CD4-positive, alpha-beta T cell (primary cell): ENCODE measurements at regions not wholly inside any gene's neighbourhood (a gene's known extent, or its start where the extent isn't known, plus 50 kb on each side); places are given as distances from the start of the nearest gene placed in this dataset.

Experiments used
- ATAC-seq: fragments of 200-7000 bp; cut with Tn5 transposase; one replicate; pipeline ENCODE4 v1.10.0; 2022; ENCODE audit warnings: mild to moderate bottlenecking; ENCODE audit not compliant: poor library complexity
- CTCF ChIA-PET: fragments of 350-600 bp; sonication (Branson Sonifier 250); formaldehyde crosslinking; loops from one replicate; lab custom pipeline; 2021; ENCODE audit warnings: antibody characterized with exemption, inconsistent platforms; lab: Charles Lee
- POLR2A ChIA-PET: fragments of 350-600 bp; sonication (Branson Sonifier 250); formaldehyde crosslinking; loops from one replicate; lab custom pipeline; 2021; ENCODE audit warnings: antibody characterized with exemption, inconsistent platforms; lab: Charles Lee
- DNase-seq, 14 experiments: peaks; one replicate each; pipeline ENCODE4 v3.0.0-alpha.2; 2013 to 2020; ENCODE audit warnings: mixed read lengths in 2 of 14
- H3K27ac ChIP-seq, 2 donors: one replicate each; pipeline versions ENCODE4 v1.5.1 to v1.7.0; 2013; ENCODE audit warnings: low read length in 2 of 2, low read depth in 1 of 2, mild to moderate bottlenecking in 1 of 2
- H3K27me3 ChIP-seq, 2 experiments: 1 replicate in 1 of 2; 2 replicates in 1 of 2; pipeline versions ENCODE4 v1.6.1 to v1.7.0; 2013; ENCODE audit warnings: low read length in 2 of 2, control low read depth in 1 of 2, mild to moderate bottlenecking in 1 of 2, moderate library complexity in 1 of 2; ENCODE audit not compliant: insufficient read depth in 2 of 2, control insufficient read depth in 1 of 2
- H3K36me3 ChIP-seq: one replicate; pipeline ENCODE4 v1.6.1; 2013; ENCODE audit warnings: low read length, control low read depth; ENCODE audit not compliant: insufficient read depth
- H3K4me1 ChIP-seq: one replicate; pipeline ENCODE4 v1.6.1; 2013; ENCODE audit warnings: low read length, control low read depth; ENCODE audit not compliant: insufficient read depth
- H3K4me3 ChIP-seq: one replicate; pipeline ENCODE4 v1.5.1; 2013; ENCODE audit warnings: mild to moderate bottlenecking, low read length, moderate library complexity
- H3K9me3 ChIP-seq, 2 experiments: 1 replicate in 1 of 2; 2 replicates in 1 of 2; pipeline versions ENCODE4 v1.6.1 to v1.7.0; 2013; ENCODE audit warnings: low read length in 2 of 2, mild to moderate bottlenecking in 2 of 2, control low read depth in 1 of 2, moderate library complexity in 1 of 2; ENCODE audit not compliant: control insufficient read depth in 1 of 2, insufficient read depth in 1 of 2
- H3K27ac Mint-ChIP-seq: one replicate; pipeline ENCODE4 v1.8.0; 2020; ENCODE audit warnings: mixed read lengths
- H3K27me3 Mint-ChIP-seq: one replicate; pipeline ENCODE4 v1.8.0; 2021; ENCODE audit warnings: mixed read lengths
- H3K36me3 Mint-ChIP-seq: one replicate; pipeline ENCODE4 v1.8.0; 2021; ENCODE audit warnings: low read depth, mixed read lengths
- H3K4me1 Mint-ChIP-seq: one replicate; pipeline ENCODE4 v1.8.0; 2021; ENCODE audit warnings: low read depth, mixed read lengths
- H3K4me3 Mint-ChIP-seq: one replicate; pipeline ENCODE4 v1.8.0; 2020; ENCODE audit warnings: mild to moderate bottlenecking, mixed read lengths
- H3K9me3 Mint-ChIP-seq: one replicate; pipeline ENCODE4 v1.8.0; 2020; ENCODE audit warnings: mixed read lengths
- intact Hi-C, 2 experiments: fragments of 100-400 bp; cut with DNase I in 1 of 2; cut with micrococcal nuclease in 1 of 2; formaldehyde crosslinking; loops; one replicate each; pipeline versions ENCODE4 v1.15.1 to v1.9.0; 2023 to 2025; cut with DNase I, micrococcal nuclease
- TF ChIP-seq, protein P1 (sequence below): fragments of 200-600 bp; IDR thresholded peaks from one replicate; pipeline ENCODE4 v1.8.0; 2022; ENCODE audit warnings: antibody characterized with exemption, mild to moderate bottlenecking

DNA sequence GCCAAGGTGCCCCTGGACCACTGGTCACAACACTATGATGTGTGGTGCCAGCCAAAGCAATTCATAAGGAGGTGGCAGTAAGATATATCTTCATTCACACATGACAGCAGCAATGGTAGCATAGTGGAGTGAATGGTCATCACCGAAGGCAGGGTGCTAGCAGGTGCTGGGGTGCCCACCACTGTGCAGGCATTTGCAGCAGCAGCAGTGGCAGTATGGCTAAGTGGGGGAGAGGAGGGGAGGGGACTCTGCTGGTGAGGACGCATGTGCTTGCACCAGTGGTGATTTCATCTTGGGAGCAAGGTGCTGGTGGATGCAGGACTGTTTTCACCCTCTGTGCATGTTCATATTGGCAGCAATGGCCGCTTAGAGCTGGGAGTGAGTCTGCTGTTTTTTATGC lies 419.1 kb upstream of the KLHL4 start:
- Mint-ChIP-seq H3K4me3 (no peak overlapping the region), H3K9me3 (peaks cover 3% of the 10 kb centered on the region), H3K36me3 (no peaks in the 10 kb centered on the region), H3K27me3 (no peaks in the 10 kb centered on the region), H3K27ac (no peak overlapping the region), H3K4me1 (no peaks in the 10 kb centered on the region)
- no peaks in the 10 kb centered on the region for H3K27me3 ChIP-seq
- intact Hi-C loops, result no loop called here
- no peak overlapping the region for H3K27ac ChIP-seq
- DNase-seq (no peak), ATAC-seq (no peak)
- ChIA-PET POLR2A (no interaction called here), CTCF (no interaction called here)
- peaks cover 0 to 4% of the 10 kb centered on the region in 2 experiments for H3K9me3 ChIP-seq
- H3K4me3 ChIP-seq, result no peak overlapping the region
- TF ChIP-seq, protein P1, sequence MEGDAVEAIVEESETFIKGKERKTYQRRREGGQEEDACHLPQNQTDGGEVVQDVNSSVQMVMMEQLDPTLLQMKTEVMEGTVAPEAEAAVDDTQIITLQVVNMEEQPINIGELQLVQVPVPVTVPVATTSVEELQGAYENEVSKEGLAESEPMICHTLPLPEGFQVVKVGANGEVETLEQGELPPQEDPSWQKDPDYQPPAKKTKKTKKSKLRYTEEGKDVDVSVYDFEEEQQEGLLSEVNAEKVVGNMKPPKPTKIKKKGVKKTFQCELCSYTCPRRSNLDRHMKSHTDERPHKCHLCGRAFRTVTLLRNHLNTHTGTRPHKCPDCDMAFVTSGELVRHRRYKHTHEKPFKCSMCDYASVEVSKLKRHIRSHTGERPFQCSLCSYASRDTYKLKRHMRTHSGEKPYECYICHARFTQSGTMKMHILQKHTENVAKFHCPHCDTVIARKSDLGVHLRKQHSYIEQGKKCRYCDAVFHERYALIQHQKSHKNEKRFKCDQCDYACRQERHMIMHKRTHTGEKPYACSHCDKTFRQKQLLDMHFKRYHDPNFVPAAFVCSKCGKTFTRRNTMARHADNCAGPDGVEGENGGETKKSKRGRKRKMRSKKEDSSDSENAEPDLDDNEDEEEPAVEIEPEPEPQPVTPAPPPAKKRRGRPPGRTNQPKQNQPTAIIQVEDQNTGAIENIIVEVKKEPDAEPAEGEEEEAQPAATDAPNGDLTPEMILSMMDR, result no peak
- no peaks in the 10 kb centered on the region for H3K36me3 ChIP-seq
- H3K4me1 ChIP-seq, result no peaks in the 10 kb centered on the region

DNA sequence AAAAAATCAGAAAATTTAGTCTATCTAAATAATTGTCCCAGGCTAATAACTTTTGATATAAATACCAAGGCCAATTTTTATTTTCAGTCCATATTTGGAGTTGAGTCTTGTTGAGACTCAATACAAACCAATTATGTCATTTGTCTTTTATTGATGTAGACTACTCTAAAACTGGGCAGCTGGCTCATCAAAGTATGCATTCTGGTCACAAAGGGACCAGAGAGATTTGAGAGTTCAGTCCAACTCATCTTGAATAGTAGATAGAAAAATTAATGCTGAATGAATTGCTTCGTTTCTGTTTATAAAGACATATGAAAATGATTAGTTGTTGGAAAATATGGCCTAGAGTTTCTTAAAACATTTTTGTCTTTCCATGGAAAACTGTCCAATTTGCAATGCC lies 412.5 kb upstream of the KLHL4 start:
- Mint-ChIP-seq H3K27me3 (no peaks in the 10 kb centered on the region), H3K9me3 (no peaks in the 10 kb centered on the region), H3K4me3 (no peak overlapping the region), H3K36me3 (no peaks in the 10 kb centered on the region), H3K4me1 (no peaks in the 10 kb centered on the region), H3K27ac (no peak overlapping the region)
- no peak overlapping the region for H3K4me3 ChIP-seq
- ATAC-seq (no peak), DNase-seq (no peak)
- intact Hi-C loops, result no loop called here
- TF ChIP-seq, protein P1, result no peak
- ChIA-PET POLR2A (interaction anchor here (0.7 kb wide), 1 partner anchor 471 kb away, joined by 3 read pairs; no protein-coding TSS in a partner anchor), CTCF (no interaction called here)
- H3K4me1 ChIP-seq, result no peaks in the 10 kb centered on the region
- H3K36me3 ChIP-seq, result no peaks in the 10 kb centered on the region
- no peaks in the 10 kb centered on the region for H3K27me3 ChIP-seq
- peaks cover 0 to 4% of the 10 kb centered on the region in 2 experiments for H3K9me3 ChIP-seq
- H3K27ac ChIP-seq, result no peak overlapping the region

DNA sequence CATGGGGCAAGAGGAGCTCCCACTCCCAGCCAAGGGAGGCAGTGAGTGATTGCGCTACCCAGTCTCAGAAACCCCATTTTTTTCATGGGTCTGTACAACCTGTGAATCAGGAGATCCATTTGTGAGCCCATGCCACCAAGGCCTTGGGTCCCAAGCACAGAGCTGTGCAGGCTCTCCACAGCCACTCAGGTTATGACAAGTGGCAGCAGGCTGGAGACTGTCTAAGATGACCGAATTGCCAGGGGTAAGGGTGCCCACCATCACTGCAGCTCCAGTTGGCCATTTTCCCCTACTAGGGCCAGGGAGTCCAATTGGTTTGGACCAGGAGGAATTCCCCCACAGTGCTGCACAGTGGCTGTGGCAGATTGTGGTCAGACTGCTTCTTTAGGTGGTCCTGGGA lies 407.5 kb upstream of the KLHL4 start:
- Histone ChIP-seq H3K4me1 (no peaks in the 10 kb centered on the region), H3K27me3 (no peaks in the 10 kb centered on the region), H3K9me3 (peaks cover 0 to 6% of the 10 kb centered on the region in 2 experiments), H3K4me3 (no peak overlapping the region), H3K27ac (no peak overlapping the region), H3K36me3 (no peaks in the 10 kb centered on the region)
- no peaks in the 10 kb centered on the region for H3K36me3 Mint-ChIP-seq
- ATAC-seq (no peak), DNase-seq (no peak)
- peaks cover 3% of the 10 kb centered on the region for H3K9me3 Mint-ChIP-seq
- no peaks in the 10 kb centered on the region for H3K27me3 Mint-ChIP-seq
- H3K4me3 Mint-ChIP-seq, result no peak overlapping the region
- POLR2A ChIA-PET, result no interaction called here
- H3K4me1 Mint-ChIP-seq, result no peaks in the 10 kb centered on the region
- TF ChIP-seq, protein P1, result no peak
- intact Hi-C loops, result no loop called here
- no peak overlapping the region for H3K27ac Mint-ChIP-seq
- CTCF ChIA-PET, result no interaction called here
